ENCODE measurements at regions not wholly inside any gene's neighbourhood (a gene's known extent, or its start where the extent isn't known, plus 50 kb on each side); places are given as distances from the start of the nearest gene placed in this dataset.
"Not testable (repeated sequence)": the region's sequence is repeated elsewhere in the genome, so short reads cannot be mapped to it uniquely, and the experiment has no call there.

DNA sequence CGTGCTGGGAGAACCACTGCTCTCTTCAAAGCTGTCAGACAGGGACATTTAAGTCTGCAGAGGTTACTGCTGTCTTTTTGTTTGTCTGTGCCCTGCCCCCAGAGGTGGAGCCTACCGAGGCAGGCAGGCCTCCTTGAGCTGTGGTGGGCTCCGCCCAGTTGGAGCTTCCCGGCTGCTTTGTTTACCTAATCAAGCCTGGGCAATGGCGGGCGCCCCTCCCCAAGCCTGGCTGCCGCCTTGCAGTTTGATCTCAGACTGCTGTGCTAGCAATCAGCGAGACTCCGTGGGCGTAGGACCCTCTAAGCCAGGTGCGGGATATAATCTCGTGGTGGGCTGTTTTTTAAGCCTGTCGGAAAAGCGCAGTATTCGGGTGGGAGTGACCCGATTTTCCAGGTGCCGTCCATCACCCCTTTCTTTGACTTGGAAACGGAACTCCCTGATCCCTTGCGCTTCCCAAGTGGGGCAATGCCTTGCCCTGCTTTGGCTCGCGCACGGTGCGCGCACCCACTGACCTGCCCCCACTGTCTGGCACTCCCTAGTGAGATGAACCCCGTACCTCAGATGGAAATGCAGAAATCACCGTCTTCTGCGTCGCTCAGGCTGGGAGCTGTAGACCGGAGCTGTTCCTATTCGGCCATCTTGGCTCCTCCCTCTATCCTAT lies 617.0 kb downstream of the ADCYAP1 start:
- in situ Hi-C loops (cut with HindIII; ENCODE audit: low pct_unique_long_range_greater_than_20kb, low sequenced_read_pairs); DNase-seq (ENCODE audit: low read depth, low spot score): not testable (repeated sequence)

DNA sequence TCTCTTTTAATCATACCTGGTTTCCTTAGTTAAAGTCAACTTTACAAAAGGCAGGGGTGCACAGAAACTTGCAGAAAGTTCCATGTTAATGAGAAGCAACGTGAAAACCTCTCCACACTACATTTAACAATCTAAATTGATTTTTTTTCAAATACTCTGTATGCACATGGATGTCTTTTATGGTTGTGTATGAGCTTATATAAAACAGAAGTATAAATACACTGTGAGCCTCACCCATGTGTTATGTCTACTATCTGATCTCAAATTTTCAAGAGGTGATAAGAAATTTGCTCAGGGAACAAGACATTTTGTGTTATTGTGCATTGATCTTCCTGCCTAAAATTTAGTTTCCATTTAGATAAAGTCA lies 617.6 kb downstream of the ADCYAP1 start:
- in situ Hi-C loops (cut with HindIII; ENCODE audit: low pct_unique_long_range_greater_than_20kb, low sequenced_read_pairs), result no loop called here

DNA sequence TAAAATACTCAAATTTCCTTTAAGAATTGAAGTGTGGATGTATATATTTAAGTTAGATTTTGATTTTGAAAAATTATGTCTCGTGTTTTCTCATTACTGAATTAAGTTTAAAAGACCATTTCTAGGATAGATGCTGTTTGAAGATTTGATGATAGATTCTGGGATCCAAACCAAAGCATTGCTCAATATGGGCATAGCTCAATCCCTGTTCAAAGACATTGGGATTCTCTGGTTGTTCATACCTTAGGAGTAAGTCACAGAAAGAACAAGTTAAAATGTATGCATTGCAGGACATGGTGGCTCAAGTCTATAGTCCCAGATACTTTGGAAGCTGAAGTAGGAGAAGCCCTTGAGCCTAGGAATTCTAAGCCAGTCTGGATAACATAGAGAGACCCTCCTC lies 622.3 kb downstream of the ADCYAP1 start:
- in situ Hi-C loops (cut with HindIII; ENCODE audit: low pct_unique_long_range_greater_than_20kb, low sequenced_read_pairs), result no loop called here
- no peak for DNase-seq (ENCODE audit: low read depth, low spot score)

More for the DNA sequence above, 617.6 kb downstream of the ADCYAP1 start:
- DNase-seq (ENCODE audit: low read depth, low spot score), result no peak

DNA sequence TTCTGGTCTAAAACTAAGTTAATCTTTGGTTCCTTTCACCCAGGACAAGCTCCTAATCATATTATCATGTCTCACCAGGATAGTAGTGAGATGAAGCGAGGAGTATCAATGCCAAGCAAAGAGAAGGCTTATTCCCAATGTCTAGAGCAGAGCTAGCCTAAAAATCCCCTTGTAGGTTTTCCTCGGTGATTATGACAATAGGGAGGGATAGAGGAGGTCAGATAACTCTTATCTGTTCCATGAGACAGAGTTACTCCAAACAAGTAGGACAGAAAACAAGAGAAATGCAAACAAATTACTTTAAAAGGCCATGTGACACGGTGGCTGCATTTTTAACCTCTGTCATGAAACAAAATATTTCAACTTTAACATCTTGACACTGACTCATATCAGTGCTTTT lies 623.1 kb downstream of the ADCYAP1 start:
- in situ Hi-C loops (cut with HindIII; ENCODE audit: low pct_unique_long_range_greater_than_20kb, low sequenced_read_pairs), result no loop called here
- no peak for DNase-seq (ENCODE audit: low read depth, low spot score)

DNA sequence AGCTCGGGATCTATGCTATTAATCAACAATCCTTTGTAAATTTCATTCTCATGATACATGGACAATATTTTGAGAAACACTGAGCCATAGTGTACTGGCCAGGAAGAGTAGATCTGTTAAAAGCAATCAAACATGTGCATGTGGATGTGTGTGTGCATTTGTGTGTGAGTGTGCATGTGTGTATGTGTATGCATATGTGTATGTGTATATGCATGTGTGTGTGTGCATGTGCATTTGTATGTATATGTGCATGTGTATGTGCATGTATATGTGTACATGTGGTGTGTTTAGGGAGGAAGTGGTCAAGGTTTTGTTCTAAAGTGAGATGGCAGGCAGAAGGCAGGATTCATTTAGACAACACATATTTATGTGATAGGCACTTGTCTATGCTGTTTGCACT lies 623.8 kb downstream of the ADCYAP1 start:
- in situ Hi-C loops (cut with HindIII; ENCODE audit: low pct_unique_long_range_greater_than_20kb, low sequenced_read_pairs), result no loop called here
- DNase-seq (ENCODE audit: low read depth, low spot score), result no peak

DNA sequence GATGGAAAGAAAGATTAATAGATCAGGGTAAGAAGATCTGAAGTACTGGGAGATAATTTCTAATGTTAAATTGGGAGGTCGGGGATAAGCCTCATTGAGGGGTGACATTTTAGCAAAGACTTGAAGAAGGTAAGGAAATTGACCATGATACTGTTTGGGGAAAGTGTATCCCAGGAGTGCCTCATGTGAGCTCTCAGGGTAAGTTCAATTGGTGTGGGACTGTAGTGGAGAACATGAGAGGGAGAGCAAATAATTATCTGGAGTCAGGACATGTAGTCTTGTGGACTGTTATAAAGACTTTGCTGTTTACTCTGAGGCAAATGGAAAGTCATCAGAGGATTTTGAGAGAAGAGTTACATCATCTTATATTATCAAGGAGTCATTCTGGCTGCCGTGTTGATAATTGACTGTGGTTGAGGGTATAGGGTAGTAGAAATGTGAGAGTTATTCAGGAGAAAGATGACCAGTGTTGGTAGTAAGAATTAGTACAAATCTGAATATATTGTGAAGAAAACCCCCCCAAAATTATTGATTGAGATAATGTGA lies 624.4 kb downstream of the ADCYAP1 start:
- in situ Hi-C loops (cut with HindIII; ENCODE audit: low pct_unique_long_range_greater_than_20kb, low sequenced_read_pairs), result no loop called here
- DNase-seq (ENCODE audit: low read depth, low spot score), result no peak

DNA sequence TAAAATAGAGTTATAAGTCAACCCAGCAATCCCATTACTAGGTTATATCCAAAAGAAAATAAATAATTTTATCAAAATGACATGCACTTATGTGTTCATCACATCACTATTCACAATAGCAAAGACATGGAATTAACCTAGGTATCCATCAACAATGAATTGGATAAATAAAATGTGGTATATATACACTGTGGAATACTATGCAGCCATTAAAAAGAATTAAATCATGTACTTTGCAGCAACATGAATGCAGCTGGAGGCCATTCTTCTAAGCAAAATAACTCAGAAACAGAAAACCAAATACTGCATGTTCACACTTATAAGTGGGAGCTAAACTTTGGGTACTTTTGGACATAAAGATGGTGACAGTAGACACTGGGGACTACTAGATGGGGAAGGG lies 626.0 kb downstream of the ADCYAP1 start:
- no peak for DNase-seq (ENCODE audit: low read depth, low spot score)
- in situ Hi-C loops (cut with HindIII; ENCODE audit: low pct_unique_long_range_greater_than_20kb, low sequenced_read_pairs), result no loop called here

DNA sequence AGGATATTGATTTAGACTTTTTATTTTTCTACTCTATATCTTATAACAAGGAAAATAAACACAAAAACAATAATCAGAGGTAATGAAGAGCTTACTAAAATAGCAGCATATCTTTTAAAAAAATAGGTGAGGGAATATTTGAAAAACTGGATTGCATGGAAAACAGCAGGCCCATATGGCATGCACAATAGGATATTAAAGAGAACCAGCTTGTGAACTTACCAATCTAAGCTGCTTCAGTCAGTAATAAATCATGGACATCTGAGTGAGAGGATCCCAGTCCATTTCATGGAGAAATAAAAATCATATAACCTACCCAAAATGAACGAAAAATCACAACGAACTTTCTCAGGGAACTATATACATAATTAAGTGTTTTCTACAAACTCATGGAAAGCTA lies 634.6 kb downstream of the ADCYAP1 start:
- DNase-seq (ENCODE audit: low read depth, low spot score), result no peak
- in situ Hi-C loops (cut with HindIII; ENCODE audit: low pct_unique_long_range_greater_than_20kb, low sequenced_read_pairs), result no loop called here

DNA sequence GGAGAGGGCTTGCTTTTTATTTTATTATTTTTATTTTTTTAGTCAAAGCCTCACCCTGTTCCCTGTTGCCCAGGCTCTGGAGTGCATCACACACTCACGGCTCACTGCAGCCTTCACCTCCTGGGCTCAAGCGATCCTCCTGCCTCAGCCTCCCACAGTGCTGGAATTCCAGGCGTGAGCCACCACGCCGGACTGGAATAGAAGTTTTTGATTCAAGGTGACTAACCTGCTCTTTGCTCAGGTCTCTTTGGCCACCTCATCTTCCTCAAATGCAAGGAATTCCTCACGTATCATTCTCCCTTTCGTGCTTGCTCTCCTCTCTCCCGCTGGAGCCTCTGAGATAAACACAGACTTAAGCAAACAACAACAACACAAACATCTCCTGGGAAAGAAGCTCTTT lies 636.8 kb downstream of the ADCYAP1 start:
- DNase-seq (ENCODE audit: low read depth, low spot score), result no peak
- in situ Hi-C loops (cut with HindIII; ENCODE audit: low pct_unique_long_range_greater_than_20kb, low sequenced_read_pairs), result no loop called here

DNA sequence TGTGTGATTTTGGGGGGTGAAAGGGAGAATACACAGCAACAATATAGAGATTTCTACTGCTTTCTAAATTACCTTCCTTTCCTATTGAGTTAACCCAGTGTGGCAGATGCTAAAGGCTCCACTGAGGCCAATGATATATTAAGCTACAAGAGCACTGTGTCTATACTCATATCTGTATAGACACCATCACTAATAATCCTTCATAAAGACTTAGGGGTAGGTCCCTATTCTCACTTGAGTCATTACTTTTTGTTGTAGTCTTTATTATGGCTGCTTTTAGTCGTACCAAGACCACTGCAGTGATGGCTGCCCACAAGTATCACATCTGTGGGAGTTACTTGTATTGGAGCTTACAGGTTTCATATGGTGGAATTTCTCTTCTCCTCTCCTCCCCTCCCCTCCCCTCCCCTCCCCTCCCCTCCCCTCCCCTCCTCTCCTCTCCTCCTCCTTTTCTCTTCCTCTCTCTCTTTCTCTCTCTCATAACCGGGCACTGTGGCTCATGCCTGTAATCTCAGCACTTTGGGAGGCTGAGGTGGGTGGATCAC lies 637.6 kb downstream of the ADCYAP1 start:
- DNase-seq (ENCODE audit: low read depth, low spot score), result no peak
- in situ Hi-C loops (cut with HindIII; ENCODE audit: low pct_unique_long_range_greater_than_20kb, low sequenced_read_pairs), result no loop called here

DNA sequence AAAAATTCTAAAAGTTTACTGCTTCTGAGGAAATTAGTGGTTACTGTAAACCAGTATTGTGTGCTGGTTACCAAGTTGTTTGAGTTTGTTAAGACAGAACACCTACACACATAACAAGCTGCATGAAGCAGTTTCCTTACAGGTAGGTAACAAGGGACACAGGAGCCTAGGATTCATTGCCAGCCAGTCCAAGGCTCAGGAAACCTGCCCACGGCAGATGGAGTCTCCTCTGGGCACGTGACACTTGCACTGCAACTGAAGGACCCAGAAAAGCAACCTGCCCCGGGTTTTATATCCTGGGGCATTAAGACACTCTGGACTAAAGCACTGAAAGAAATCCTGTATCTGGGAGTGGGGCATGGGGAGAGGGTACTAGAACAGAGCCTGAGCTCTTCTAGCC lies 639.3 kb downstream of the ADCYAP1 start:
- DNase-seq (ENCODE audit: low read depth, low spot score), result no peak
- in situ Hi-C loops (cut with HindIII; ENCODE audit: low pct_unique_long_range_greater_than_20kb, low sequenced_read_pairs), result no loop called here

DNA sequence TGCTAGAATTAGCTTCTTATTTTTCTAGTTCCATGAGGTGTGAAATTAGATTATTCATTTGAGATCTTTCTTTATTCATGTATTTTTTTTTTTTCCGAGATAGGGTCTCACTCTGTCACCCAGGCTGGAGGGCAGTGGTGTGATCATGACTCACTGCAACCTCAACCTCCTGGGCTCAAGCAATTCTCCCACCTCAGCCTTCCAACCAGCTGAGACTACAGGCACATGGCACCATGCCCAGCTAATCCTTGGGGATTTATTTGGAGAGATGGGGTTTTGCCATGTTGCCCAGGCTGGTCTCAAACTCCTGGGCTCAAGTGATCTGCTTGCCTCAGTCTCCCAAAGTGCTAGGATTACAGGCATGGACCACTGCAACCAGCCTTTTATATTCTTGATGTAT lies 653.0 kb downstream of the ADCYAP1 start:
- peak; percentile 10 for DNase-seq (ENCODE audit: low read depth, low spot score)

DNA sequence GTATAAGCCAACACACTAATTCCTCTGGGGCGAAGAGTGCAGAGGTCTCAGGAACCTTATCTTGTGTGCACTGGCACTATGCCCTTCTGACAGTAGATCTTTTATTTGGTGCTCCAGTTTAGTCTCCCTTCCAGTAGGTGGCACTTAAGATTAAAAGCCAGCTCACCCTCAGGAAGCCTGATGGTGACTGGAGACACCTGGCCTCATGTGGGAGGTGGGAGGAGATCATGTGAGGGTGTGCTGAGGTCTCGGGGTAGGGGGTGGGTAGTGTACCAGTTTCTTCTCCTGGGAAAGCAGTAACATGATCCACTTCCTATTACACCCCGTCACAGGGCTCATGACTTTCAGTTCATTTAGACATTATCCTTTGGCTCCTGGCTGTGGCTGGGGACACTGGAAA lies 654.9 kb downstream of the ADCYAP1 start:
- DNase-seq (ENCODE audit: low read depth, low spot score), result peak; percentile 44
- in situ Hi-C loops (cut with HindIII; ENCODE audit: low pct_unique_long_range_greater_than_20kb, low sequenced_read_pairs), result no loop called here

More for the DNA sequence above, 653.0 kb downstream of the ADCYAP1 start:
- in situ Hi-C loops (cut with HindIII; ENCODE audit: low pct_unique_long_range_greater_than_20kb, low sequenced_read_pairs), result not testable (repeated sequence)

DNA sequence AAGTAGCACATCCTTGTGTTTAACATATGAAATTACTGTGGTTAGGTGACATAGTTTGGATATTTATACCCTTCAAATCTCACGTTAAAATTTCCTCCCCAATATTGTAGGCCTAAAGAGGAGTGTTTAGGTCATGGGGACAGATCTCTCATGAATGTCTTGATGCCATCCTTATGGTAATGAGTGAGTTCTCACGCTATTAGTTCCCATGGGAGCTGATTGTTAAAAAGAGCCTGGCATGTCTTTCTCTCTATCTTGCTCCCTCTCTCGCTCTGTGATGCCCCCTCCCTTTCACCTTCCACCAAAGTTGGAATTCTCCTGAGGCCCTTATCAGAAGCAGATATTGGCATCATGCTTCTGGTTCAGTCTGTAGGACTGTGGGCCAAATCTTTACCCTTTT lies 660.1 kb downstream of the ADCYAP1 start:
- DNase-seq (ENCODE audit: low read depth, low spot score), result peak; percentile 50

DNA sequence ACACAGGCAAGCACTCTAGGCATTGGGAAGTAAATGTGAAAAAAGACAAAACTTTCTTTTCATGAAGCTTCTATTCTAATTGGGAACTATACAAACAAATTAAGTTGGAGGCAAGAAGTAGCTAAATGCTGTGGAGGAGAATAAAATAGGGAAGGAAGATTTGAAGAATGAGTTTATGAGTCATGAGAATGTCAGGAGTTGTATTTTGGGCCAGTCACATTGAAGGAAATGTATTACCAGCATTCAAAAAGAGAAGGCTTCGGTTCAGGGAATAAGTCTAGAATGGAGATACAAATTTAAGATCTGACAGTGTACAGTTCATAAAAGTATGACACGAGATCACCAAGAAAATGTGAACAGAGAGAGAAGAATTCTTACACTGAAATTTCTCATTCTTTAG lies 666.5 kb downstream of the ADCYAP1 start:
- no peak for DNase-seq (ENCODE audit: low read depth, low spot score)
- in situ Hi-C loops (cut with HindIII; ENCODE audit: low pct_unique_long_range_greater_than_20kb, low sequenced_read_pairs), result no loop called here

More for the DNA sequence above, 660.1 kb downstream of the ADCYAP1 start:
- in situ Hi-C loops (cut with HindIII; ENCODE audit: low pct_unique_long_range_greater_than_20kb, low sequenced_read_pairs), result no loop called here

DNA sequence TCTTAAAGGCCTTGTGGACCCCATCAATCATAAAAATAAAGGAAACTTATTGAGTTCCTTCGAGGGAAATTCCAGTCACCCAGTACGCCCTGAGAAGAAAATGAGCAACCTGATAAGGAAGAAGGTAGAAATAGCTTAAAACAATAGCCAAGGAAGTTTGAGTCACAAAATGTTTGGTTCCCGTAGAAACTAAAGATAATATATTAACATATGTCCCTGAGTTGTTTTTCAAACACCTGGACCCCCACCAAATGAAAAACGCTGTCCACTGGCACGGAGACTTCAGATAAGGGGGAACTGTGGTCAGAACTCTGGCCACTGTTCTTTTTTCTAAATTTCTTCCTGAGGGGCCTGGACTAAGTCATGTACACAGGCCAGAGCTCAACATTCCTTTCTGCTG lies 669.1 kb downstream of the ADCYAP1 start:
- in situ Hi-C loops (cut with HindIII; ENCODE audit: low pct_unique_long_range_greater_than_20kb, low sequenced_read_pairs), result no loop called here
- no peak for DNase-seq (ENCODE audit: low read depth, low spot score)

DNA sequence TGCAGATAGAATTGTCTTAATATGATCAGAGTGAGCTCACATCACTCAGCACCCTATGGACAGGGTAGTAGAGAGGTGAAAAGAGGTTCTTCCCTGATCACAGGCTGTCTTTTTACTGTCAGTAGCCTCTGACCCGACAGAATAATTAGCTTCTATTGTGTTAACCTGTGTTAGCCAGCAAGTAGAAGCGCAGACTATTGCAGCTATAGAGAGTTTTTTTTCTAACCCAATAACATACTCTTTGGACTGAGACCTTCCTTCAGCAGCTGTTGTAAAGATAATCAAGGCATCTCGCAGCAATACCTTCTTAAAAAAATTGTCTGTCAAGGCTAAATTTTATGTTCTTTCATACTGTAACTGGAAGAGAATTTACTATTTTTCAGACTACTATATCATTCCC lies 670.4 kb downstream of the ADCYAP1 start:
- in situ Hi-C loops (cut with HindIII; ENCODE audit: low pct_unique_long_range_greater_than_20kb, low sequenced_read_pairs), result no loop called here
- DNase-seq (ENCODE audit: low read depth, low spot score), result no peak

DNA sequence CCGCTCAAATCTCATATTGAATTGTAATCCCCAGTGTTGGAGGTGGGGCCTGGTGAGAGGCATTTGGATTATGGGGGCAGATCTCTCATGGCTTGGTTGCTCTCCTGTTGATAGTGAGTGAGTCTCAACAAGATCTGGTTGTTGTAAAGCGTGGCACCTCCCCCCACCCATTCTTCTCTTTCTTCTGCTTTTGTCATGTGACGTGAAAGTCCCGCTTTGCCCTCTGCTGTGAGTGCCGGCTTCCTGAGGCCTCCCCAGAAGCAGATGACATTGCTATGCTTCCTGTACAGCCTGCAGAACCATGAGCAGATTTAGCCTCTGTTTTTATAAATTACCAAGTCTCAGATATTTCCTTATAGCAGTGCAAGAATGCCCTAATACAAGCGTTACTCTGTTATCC lies 673.8 kb downstream of the ADCYAP1 start:
- in situ Hi-C loops (cut with HindIII; ENCODE audit: low pct_unique_long_range_greater_than_20kb, low sequenced_read_pairs), result no loop called here
- no peak for DNase-seq (ENCODE audit: low read depth, low spot score)

DNA sequence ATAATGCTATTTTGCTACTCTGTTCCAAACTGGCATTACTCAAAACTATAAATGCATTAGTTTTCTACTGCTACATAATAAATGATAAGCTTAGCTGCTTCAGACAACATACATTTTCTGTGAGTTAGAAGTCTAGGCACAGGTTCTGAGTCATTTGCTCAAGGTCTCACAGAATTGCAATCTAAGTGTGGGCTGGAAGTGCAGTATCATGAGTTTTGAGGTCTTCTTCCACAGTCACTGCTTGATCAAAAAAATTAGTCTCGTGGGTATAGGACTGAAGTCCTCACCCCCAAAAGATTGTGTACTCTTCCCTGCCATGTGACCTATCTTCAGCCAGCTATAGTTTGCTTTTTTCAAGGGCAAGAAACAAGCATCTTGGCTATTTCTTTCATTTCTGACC lies 676.9 kb downstream of the ADCYAP1 start:
- in situ Hi-C loops (cut with HindIII; ENCODE audit: low pct_unique_long_range_greater_than_20kb, low sequenced_read_pairs), result no loop called here

More for the DNA sequence above, 676.9 kb downstream of the ADCYAP1 start:
- no peak for DNase-seq (ENCODE audit: low read depth, low spot score)
